HCT116 (cell line): ENCODE measurements at regions not wholly inside any gene's neighbourhood (a gene's known extent, or its start where the extent isn't known, plus 50 kb on each side); places are given as distances from the start of the nearest gene placed in this dataset.

ENCODE experiments used
- CTCF ChIP-seq, 3 experiments: fragments of 200-600 bp in 1 of 3; sonication (generic) in 1 of 3; IDR thresholded peaks in 2 of 3; conservative IDR thresholded peaks in 1 of 3; 2 replicates each; pipeline ENCODE4 v1.5.1; 2012 to 2017; ENCODE audit warnings: low read depth in 2 of 3, low read length in 2 of 3, antibody characterized with exemption in 1 of 3, borderline replicate concordance in 1 of 3, control low read depth in 1 of 3, mild to moderate bottlenecking in 1 of 3, mixed read lengths in 1 of 3, mixed run types in 1 of 3, moderate library complexity in 1 of 3; ENCODE audit not compliant: insufficient read depth in 1 of 3
- EZH2 ChIP-seq: fragments of 200-600 bp; sonication (generic); IDR thresholded peaks from 2 replicates; pipeline ENCODE4 v1.6.1; 2017; ENCODE audit warnings: antibody characterized with exemption, mixed run types
- EZH2phosphoT487 ChIP-seq: fragments of 200-600 bp; IDR thresholded peaks from 2 replicates; pipeline ENCODE4 v1.6.1; 2018; ENCODE audit warnings: antibody characterized with exemption, borderline replicate concordance
- MAX ChIP-seq: IDR thresholded peaks from 2 replicates; pipeline ENCODE4 v1.6.1; 2012
- POLR2A ChIP-seq: IDR thresholded peaks from 2 replicates; pipeline ENCODE4 v1.7.0; 2011; ENCODE audit warnings: borderline replicate concordance; ENCODE audit not compliant: insufficient read depth, insufficient read length; ENCODE audit errors: extremely low read depth
- POLR2AphosphoS5 ChIP-seq: IDR thresholded peaks from 2 replicates; pipeline ENCODE4 v1.6.1; 2011; ENCODE audit warnings: mild to moderate bottlenecking, low read depth, low read length, moderate library complexity
- SIN3A ChIP-seq: IDR thresholded peaks from 2 replicates; pipeline ENCODE4 v1.6.1; 2012; ENCODE audit warnings: low read depth
- TF ChIP-seq, protein P1 (sequence below): IDR thresholded peaks from 2 replicates; pipeline ENCODE4 v1.6.1; 2012; ENCODE audit warnings: low read depth

- TF ChIP-seq POLR2AphosphoS5 (no peak), EZH2 (no peak), CTCF (IDR thresholded peaks at IDR 0.05 in 2 of 3, conservative IDR thresholded peaks at IDR 0.05 in 1 of 3; ENCODE audit: borderline replicate concordance in 1 of 3, insufficient read depth in 1 of 3, low read depth in 2 of 3, low read length in 2 of 3) (no peak), EZH2phosphoT487 (no peak), POLR2A (no peak), SIN3A (no peak), MAX (no peak)
- TF ChIP-seq, protein P1, sequence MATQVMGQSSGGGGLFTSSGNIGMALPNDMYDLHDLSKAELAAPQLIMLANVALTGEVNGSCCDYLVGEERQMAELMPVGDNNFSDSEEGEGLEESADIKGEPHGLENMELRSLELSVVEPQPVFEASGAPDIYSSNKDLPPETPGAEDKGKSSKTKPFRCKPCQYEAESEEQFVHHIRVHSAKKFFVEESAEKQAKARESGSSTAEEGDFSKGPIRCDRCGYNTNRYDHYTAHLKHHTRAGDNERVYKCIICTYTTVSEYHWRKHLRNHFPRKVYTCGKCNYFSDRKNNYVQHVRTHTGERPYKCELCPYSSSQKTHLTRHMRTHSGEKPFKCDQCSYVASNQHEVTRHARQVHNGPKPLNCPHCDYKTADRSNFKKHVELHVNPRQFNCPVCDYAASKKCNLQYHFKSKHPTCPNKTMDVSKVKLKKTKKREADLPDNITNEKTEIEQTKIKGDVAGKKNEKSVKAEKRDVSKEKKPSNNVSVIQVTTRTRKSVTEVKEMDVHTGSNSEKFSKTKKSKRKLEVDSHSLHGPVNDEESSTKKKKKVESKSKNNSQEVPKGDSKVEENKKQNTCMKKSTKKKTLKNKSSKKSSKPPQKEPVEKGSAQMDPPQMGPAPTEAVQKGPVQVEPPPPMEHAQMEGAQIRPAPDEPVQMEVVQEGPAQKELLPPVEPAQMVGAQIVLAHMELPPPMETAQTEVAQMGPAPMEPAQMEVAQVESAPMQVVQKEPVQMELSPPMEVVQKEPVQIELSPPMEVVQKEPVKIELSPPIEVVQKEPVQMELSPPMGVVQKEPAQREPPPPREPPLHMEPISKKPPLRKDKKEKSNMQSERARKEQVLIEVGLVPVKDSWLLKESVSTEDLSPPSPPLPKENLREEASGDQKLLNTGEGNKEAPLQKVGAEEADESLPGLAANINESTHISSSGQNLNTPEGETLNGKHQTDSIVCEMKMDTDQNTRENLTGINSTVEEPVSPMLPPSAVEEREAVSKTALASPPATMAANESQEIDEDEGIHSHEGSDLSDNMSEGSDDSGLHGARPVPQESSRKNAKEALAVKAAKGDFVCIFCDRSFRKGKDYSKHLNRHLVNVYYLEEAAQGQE = no peak
These were observed 209.5 kb upstream of the STXBP6 start for GRCh38 chr14:25259470-25259869.
